AG10803 (cell line): ENCODE measurements at regions not wholly inside any gene's neighbourhood (a gene's known extent, or its start where the extent isn't known, plus 50 kb on each side); places are given as distances from the start of the nearest gene placed in this dataset.

Experiments
- DNase-seq: peaks from one replicate; pipeline ENCODE4 v3.0.0; 2010; ENCODE audit warnings: low read depth
- H3K4me3 ChIP-seq: 2 replicates; pipeline ENCODE4 v1.5.1; 2011; ENCODE audit warnings: mild to moderate bottlenecking, low read length, control low read depth
- CTCF ChIP-seq: conservative IDR thresholded peaks from 2 replicates; pipeline ENCODE4 v1.5.1; 2011; ENCODE audit warnings: mild to moderate bottlenecking, low read length, control low read depth, inconsistent platforms

DNA sequence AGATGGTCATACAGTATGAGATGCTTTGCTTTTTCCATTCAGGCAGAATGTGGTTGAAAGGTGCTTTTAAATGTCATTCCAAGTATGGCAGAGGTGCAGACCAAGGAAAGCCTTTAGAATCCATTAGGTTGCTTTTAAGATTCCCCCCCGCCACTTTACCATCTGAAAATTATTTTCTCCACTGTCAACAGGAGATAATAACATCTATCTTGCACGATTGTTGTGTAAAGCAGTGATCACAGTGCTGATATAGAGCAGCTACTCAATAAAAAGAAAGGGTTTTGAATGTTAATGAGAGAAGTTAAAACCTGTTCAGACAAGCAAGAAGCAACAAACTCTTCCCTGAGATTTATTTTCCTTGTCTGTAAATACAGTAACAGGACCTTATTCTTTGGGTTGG, 372.5 kb upstream of the GCFC2 start:
- H3K4me3 ChIP-seq = no peak overlapping the region
- no peak for TF ChIP-seq CTCF
- no peak for DNase-seq

- DNase-seq = no peak
- TF ChIP-seq CTCF = no peak
- no peak overlapping the region for H3K4me3 ChIP-seq
Measured at GRCh38 chr2:76082509-76082908, 371.8 kb upstream of the GCFC2 start.

DNA sequence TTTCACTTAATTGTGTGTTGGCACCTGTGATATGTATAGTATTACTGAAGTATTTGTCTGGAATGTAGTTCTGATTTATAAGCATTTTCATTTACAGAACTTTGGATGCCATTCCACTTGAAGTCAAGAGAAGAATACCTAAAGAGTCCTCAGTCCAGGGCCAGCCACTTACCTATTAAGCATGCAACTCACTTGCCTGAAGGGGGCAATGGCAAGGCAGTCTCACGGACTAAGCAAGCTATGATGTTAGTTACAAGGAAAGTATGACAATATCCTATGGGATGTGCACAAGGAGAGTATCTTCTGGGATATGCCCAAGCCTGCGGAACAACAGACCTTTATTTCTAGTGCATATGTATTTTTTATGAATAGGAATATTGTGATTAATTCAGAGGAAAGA, 369.4 kb upstream of the GCFC2 start:
- TF ChIP-seq CTCF = no peak
- DNase-seq = no peak
- no peak overlapping the region for H3K4me3 ChIP-seq

GRCh38 chr2:76075126-76075525, 364.4 kb upstream of the GCFC2 start:
- H3K4me3 ChIP-seq = no peak overlapping the region
- TF ChIP-seq CTCF = no peak
- DNase-seq = no peak

DNA sequence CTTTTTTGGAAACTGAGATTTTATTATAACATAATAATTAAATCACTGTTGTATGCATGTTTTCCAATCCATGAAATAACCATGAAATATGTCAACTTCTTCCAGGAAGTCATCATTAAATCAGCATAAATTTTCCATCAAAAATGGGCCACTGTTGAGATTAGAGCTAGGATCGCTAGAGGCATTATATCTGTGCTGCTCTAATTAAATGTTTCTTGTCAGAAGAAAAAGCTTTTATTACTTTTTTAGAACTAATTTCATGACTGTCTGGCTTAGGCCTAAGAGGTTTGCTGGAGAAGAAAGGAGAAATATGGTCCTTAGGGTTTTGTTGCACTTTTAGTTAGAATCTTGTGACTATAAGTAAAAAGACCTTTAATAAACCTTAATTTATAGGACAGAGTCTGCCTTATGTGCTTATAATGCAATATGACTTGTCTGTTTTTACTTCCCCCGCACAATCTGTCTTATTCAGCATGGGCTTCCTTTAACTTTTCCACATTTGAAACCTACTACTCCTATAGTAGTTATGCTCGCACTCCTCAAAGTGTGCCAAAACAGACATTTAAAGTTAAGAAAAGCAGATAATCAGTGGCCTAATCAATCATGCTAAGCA, 363.4 kb upstream of the GCFC2 start:
- no peak for DNase-seq
- TF ChIP-seq CTCF = no peak
- H3K4me3 ChIP-seq = no peak overlapping the region

GRCh38 chr2:76050196-76050595, 339.5 kb upstream of the GCFC2 start:
- no peak for TF ChIP-seq CTCF
- no peak for DNase-seq
- H3K4me3 ChIP-seq = no peak overlapping the region

DNA sequence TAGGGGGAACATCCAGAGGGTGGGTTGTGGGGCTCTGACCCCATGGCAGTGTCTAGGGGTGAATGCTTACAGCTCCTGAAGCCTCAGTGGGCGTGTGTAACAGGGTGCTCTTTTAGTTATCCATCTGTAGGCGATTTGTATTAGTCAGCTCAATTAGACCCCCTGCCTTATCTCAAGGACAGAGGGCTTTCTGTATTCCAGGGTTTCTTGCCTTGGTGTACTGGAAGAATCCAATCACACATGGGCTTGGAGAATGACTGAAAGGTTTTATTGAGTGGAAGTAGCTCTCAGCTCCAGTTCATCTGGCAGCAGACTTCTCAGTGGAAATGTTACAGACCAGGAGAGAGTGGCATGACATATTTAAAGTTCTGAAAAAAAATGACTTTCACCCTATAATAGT, 334.0 kb upstream of the GCFC2 start:
- TF ChIP-seq CTCF = no peak
- H3K4me3 ChIP-seq = no peak overlapping the region
- DNase-seq = no peak
